ENCODE measurements at regions not wholly inside any gene's neighbourhood (a gene's known extent, or its start where the extent isn't known, plus 50 kb on each side); places are given as distances from the start of the nearest gene placed in this dataset.

DNA sequence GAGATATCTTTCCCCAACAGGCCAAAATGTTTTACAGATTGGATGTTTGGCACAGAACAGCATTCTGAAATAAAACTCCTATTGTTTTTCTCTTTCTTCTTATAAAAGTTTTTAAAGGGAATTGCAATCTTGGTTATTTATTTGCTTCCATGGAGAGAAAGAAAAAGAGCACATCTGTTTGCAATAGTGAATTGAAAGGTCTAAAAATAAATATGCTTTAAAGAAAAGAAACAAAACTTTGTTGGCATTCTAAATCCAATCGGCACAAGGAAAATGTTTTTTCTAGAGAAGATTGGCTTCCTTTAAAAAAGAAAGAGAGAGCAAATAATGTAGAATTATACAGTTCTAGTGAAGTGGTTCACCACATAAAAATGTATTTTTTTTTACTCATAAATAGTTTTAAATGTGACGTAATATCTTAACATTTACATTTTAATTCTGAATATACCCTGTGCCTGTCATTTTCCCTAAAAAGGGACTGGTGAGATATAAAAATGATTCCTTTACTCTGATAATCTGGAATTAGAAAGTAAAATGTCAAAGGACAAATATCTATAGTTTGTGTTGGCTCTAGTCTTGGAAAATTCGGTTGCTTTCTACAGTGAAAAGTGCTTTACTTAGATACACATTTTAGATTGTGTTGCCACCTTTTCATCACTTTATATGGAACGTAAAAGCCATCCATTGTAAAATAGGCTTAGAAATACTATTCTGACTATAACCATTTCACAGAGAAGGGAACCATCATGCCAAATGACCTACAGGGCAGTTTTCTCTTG is 257.4 kb upstream of the CBLB start:
- TF ChIP-seq CTCF (IDR thresholded peaks at IDR 0.05; ENCODE audit: low read depth, low read length, missing input control) (no peak), RAD21 (IDR thresholded peaks at IDR 0.05) (no peak), JUND (IDR thresholded peaks at IDR 0.05) (no peak), FOXA1 (IDR thresholded peaks at IDR 0.05) (no peak), GABPA (IDR thresholded peaks at IDR 0.05 in 1 of 2, conservative IDR thresholded peaks at IDR 0.05 in 1 of 2) (no peak), HNF4G (IDR thresholded peaks at IDR 0.05) (no peak), ATF3 (IDR thresholded peaks at IDR 0.05) (no peak), YY1 (IDR thresholded peaks at IDR 0.05) (no peak), RXRA (IDR thresholded peaks at IDR 0.05) (no peak), TAF1 (conservative IDR thresholded peaks at IDR 0.05) (no peak)
- TF ChIP-seq, protein P1, sequence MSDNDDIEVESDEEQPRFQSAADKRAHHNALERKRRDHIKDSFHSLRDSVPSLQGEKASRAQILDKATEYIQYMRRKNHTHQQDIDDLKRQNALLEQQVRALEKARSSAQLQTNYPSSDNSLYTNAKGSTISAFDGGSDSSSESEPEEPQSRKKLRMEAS (IDR thresholded peaks at IDR 0.05), result no peak

Measured in liver (tissue), 3 donors.